ENCODE measurements at regions not wholly inside any gene's neighbourhood (a gene's known extent, or its start where the extent isn't known, plus 50 kb on each side); places are given as distances from the start of the nearest gene placed in this dataset.

DNA sequence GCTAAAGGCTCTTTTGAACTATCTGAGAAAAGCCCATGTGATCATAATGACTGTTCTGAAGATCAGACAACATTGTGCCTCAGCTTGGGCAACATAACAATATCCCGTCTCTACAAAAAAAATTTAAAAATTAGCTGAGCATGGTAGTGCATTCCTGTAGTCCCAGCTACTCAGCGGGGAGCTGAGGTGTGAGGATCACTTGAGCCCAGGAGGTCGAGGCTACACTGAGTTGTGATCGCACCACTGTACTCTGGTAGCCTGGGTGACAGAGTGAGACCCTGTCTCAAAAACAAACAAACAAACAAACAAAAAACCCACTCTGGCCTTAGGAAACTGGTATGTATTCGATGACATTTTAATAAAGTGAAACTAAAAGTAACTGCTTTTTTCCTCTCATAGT is 1526.8 kb upstream of the TENM4 start:
- WGBS, result 77% methylated on average over 5 of the region's 5 CpGs
- Histone ChIP-seq H3K4me1 (ENCODE audit: control insufficient read depth in 4 of 4, insufficient read depth in 4 of 4, low read length in 3 of 4) (no peaks in the 10 kb centered on the region), H3K4me3 (ENCODE audit: low read depth in 1 of 3, low read length in 3 of 3) (no peak overlapping the region), H3K27me3 (ENCODE audit: control insufficient read depth in 4 of 4, insufficient read depth in 4 of 4, low read length in 3 of 4) (no peaks in the 10 kb centered on the region), H3K27ac (ENCODE audit: low read depth in 1 of 2, low read length in 2 of 2) (no peak overlapping the region), H3K9ac (ENCODE audit: low read depth in 1 of 2, low read length in 2 of 2) (no peak overlapping the region), H3K9me3 (ENCODE audit: control insufficient read depth in 4 of 4, low read length in 3 of 4) (no peaks in the 10 kb centered on the region), H3K36me3 (ENCODE audit: control insufficient read depth in 4 of 4, insufficient read depth in 3 of 4, low read depth in 1 of 4, low read length in 3 of 4) (no peaks in the 10 kb centered on the region)
- TF ChIP-seq HNF4A (conservative IDR thresholded peaks at IDR 0.05) (no peak), FOXA2 (IDR thresholded peaks at IDR 0.05) (no peak), JUND (IDR thresholded peaks at IDR 0.05) (no peak), NR2F2 (IDR thresholded peaks at IDR 0.05) (no peak), HNF4G (IDR thresholded peaks at IDR 0.05) (no peak), FOXA1 (IDR thresholded peaks at IDR 0.05) (no peak), REST (IDR thresholded peaks at IDR 0.05) (no peak), TAF1 (conservative IDR thresholded peaks at IDR 0.05) (no peak), YY1 (IDR thresholded peaks at IDR 0.05) (no peak), EGR1 (IDR thresholded peaks at IDR 0.05; ENCODE audit: low read depth in 2 of 2) (no peak), MAX (IDR thresholded peaks at IDR 0.05) (no peak), RXRA (IDR thresholded peaks at IDR 0.05) (no peak), RAD21 (IDR thresholded peaks at IDR 0.05) (no peak), SP1 (IDR thresholded peaks at IDR 0.05) (no peak)
- DNase-seq (ENCODE audit: low spot score), result no peak

DNA sequence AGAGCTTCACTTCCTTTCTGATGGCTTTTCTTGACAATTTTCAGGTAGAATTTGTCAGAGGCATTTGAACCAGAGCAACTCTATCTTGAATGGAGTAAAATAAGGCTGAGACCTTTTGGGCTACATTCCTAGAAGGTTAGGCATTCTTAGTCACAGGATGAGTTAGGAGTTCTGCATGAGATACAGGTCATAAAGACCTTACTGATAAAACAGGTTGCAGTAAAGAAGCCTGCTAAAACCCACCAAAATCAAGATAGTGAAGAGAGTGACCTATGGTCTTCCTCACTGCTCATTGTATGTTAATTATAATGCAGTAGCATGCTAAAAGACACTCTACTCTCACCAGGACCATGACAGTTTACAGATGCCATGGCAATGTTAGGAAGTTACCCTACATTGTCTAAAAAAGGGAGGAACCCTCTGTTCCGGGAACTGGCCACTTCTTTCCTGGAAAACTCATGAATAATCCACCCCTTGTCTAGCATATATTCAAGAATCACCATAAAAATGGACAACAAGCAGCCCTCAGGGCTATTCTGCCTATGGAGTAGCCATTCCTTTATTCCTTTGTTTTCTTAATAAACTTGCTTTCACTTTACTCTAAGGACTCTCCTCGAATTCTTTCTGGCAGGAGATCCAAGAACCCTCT is 1519.7 kb upstream of the TENM4 start:
- H3K27me3 ChIP-seq (ENCODE audit: control insufficient read depth in 4 of 4, insufficient read depth in 4 of 4, low read length in 3 of 4), result no peaks in the 10 kb centered on the region
- H3K4me3 ChIP-seq (ENCODE audit: low read depth in 1 of 3, low read length in 3 of 3), result no peak overlapping the region
- WGBS, result 62% methylated on average over 2 of the region's 2 CpGs
- DNase-seq (ENCODE audit: low spot score), result no peak
- H3K36me3 ChIP-seq (ENCODE audit: control insufficient read depth in 4 of 4, insufficient read depth in 3 of 4, low read depth in 1 of 4, low read length in 3 of 4), result no peaks in the 10 kb centered on the region
- H3K4me1 ChIP-seq (ENCODE audit: control insufficient read depth in 4 of 4, insufficient read depth in 4 of 4, low read length in 3 of 4), result no peaks in the 10 kb centered on the region
- no peak overlapping the region for H3K27ac ChIP-seq (ENCODE audit: low read depth in 1 of 2, low read length in 2 of 2)
- H3K9me3 ChIP-seq (ENCODE audit: control insufficient read depth in 4 of 4, low read length in 3 of 4), result no peaks in the 10 kb centered on the region
- H3K9ac ChIP-seq (ENCODE audit: low read depth in 1 of 2, low read length in 2 of 2), result no peak overlapping the region
- TF ChIP-seq REST (IDR thresholded peaks at IDR 0.05) (no peak), FOXA2 (IDR thresholded peaks at IDR 0.05) (no peak), NR2F2 (IDR thresholded peaks at IDR 0.05) (no peak), RXRA (IDR thresholded peaks at IDR 0.05) (no peak), GABPA (IDR thresholded peaks at IDR 0.05 in 1 of 2, conservative IDR thresholded peaks at IDR 0.05 in 1 of 2) (no peak), TAF1 (conservative IDR thresholded peaks at IDR 0.05) (no peak), JUND (IDR thresholded peaks at IDR 0.05) (no peak), MAX (IDR thresholded peaks at IDR 0.05) (no peak), FOXA1 (IDR thresholded peaks at IDR 0.05) (no peak)
- TF ChIP-seq, protein P1, sequence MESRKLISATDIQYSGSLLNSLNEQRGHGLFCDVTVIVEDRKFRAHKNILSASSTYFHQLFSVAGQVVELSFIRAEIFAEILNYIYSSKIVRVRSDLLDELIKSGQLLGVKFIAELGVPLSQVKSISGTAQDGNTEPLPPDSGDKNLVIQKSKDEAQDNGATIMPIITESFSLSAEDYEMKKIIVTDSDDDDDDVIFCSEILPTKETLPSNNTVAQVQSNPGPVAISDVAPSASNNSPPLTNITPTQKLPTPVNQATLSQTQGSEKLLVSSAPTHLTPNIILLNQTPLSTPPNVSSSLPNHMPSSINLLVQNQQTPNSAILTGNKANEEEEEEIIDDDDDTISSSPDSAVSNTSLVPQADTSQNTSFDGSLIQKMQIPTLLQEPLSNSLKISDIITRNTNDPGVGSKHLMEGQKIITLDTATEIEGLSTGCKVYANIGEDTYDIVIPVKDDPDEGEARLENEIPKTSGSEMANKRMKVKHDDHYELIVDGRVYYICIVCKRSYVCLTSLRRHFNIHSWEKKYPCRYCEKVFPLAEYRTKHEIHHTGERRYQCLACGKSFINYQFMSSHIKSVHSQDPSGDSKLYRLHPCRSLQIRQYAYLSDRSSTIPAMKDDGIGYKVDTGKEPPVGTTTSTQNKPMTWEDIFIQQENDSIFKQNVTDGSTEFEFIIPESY (IDR thresholded peaks at IDR 0.05), result no peak
- TF ChIP-seq, protein P2, sequence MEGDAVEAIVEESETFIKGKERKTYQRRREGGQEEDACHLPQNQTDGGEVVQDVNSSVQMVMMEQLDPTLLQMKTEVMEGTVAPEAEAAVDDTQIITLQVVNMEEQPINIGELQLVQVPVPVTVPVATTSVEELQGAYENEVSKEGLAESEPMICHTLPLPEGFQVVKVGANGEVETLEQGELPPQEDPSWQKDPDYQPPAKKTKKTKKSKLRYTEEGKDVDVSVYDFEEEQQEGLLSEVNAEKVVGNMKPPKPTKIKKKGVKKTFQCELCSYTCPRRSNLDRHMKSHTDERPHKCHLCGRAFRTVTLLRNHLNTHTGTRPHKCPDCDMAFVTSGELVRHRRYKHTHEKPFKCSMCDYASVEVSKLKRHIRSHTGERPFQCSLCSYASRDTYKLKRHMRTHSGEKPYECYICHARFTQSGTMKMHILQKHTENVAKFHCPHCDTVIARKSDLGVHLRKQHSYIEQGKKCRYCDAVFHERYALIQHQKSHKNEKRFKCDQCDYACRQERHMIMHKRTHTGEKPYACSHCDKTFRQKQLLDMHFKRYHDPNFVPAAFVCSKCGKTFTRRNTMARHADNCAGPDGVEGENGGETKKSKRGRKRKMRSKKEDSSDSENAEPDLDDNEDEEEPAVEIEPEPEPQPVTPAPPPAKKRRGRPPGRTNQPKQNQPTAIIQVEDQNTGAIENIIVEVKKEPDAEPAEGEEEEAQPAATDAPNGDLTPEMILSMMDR (IDR thresholded peaks at IDR 0.05; ENCODE audit: low read depth, low read length, missing input control), result no peak

Data from liver (tissue), 8 donors.